Ishikawa (cell line): ENCODE measurements at regions not wholly inside any gene's neighbourhood (a gene's known extent, or its start where the extent isn't known, plus 50 kb on each side); places are given as distances from the start of the nearest gene placed in this dataset.

ENCODE experiments used
- CEBPB ChIP-seq: IDR thresholded peaks from 2 replicates; pipeline ENCODE4 v1.6.1; 2012
- CREB1 ChIP-seq: IDR thresholded peaks from 2 replicates; pipeline ENCODE4 v1.6.1; 2012; ENCODE audit warnings: low read depth
- EP300 ChIP-seq: IDR thresholded peaks from 2 replicates; pipeline ENCODE4 v1.6.1; 2012; ENCODE audit warnings: borderline replicate concordance
- FOXM1 ChIP-seq: IDR thresholded peaks from 2 replicates; pipeline ENCODE4 v1.6.1; 2012; ENCODE audit warnings: low read depth, borderline replicate concordance
- MAX ChIP-seq: IDR thresholded peaks from 2 replicates; pipeline ENCODE4 v1.6.1; 2012
- NFIC ChIP-seq: IDR thresholded peaks from 2 replicates; pipeline ENCODE4 v1.6.1; 2012
- RAD21 ChIP-seq: IDR thresholded peaks from 2 replicates; pipeline ENCODE4 v1.6.1; 2012; ENCODE audit warnings: low read depth
- REST ChIP-seq: IDR thresholded peaks from 2 replicates; pipeline ENCODE4 v1.6.1; 2012; ENCODE audit warnings: low read depth, mild to moderate bottlenecking
- TAF1 ChIP-seq: IDR thresholded peaks from 2 replicates; pipeline ENCODE4 v1.6.1; 2012; ENCODE audit warnings: low read depth, mild to moderate bottlenecking
- TCF12 ChIP-seq: IDR thresholded peaks from 2 replicates; pipeline ENCODE4 v1.6.1; 2012; ENCODE audit warnings: low read depth
- TEAD4 ChIP-seq: IDR thresholded peaks from 2 replicates; pipeline ENCODE4 v1.6.1; 2012
- USF1 ChIP-seq: IDR thresholded peaks from 2 replicates; pipeline ENCODE4 v1.6.1; 2012
- YY1 ChIP-seq: IDR thresholded peaks from 2 replicates; pipeline ENCODE4 v1.6.1; 2012; ENCODE audit warnings: low read depth
- ZBTB7A ChIP-seq: IDR thresholded peaks from 2 replicates; pipeline ENCODE4 v1.6.1; 2012; ENCODE audit warnings: low read depth

GRCh38 chr13:88426661-88427060 is 755.5 kb downstream of the SLITRK5 start:
- TF ChIP-seq USF1 (no peak), EP300 (no peak), TAF1 (no peak), YY1 (no peak), CREB1 (no peak), TCF12 (no peak), TEAD4 (no peak), RAD21 (no peak), ZBTB7A (no peak), NFIC (no peak), CEBPB (no peak), REST (no peak), MAX (no peak), FOXM1 (no peak)
